ENCODE measurements at regions not wholly inside any gene's neighbourhood (a gene's known extent, or its start where the extent isn't known, plus 50 kb on each side); places are given as distances from the start of the nearest gene placed in this dataset.

- DNase-seq (no peak), ATAC-seq (no peak)
Measured at GRCh38 chr16:49078571-49078970, 203.1 kb downstream of the CBLN1 start.

- ATAC-seq (no peak), DNase-seq (no peak)
Measured at GRCh38 chr16:49078104-49078503, 203.5 kb downstream of the CBLN1 start.

GRCh38 chr16:49075709-49076108 lies 205.9 kb downstream of the CBLN1 start:
- no peak for DNase-seq
- ATAC-seq = no peak

- ATAC-seq (no peak), DNase-seq (no peak)
Measured at GRCh38 chr16:49068224-49068623, 213.4 kb downstream of the CBLN1 start.

GRCh38 chr16:49067776-49068175 lies 213.9 kb downstream of the CBLN1 start:
- ATAC-seq (no peak), DNase-seq (no peak)

- no peak for ATAC-seq
- no peak for DNase-seq
Measured at GRCh38 chr16:49061137-49061714, 220.4 kb downstream of the CBLN1 start.

GRCh38 chr16:49060728-49061127 lies 220.9 kb downstream of the CBLN1 start:
- ATAC-seq (no peak), DNase-seq (no peak)

GRCh38 chr16:49058382-49058781 lies 223.3 kb downstream of the CBLN1 start:
- DNase-seq (no peak), ATAC-seq (no peak)

GRCh38 chr16:49057936-49058335 lies 223.7 kb downstream of the CBLN1 start:
- ATAC-seq = no peak
- DNase-seq = no peak

GRCh38 chr16:49057391-49057790 lies 224.2 kb downstream of the CBLN1 start:
- no peak for DNase-seq
- ATAC-seq = no peak

- DNase-seq (no peak), ATAC-seq (no peak)
Measured at GRCh38 chr16:49056546-49056945, 225.1 kb downstream of the CBLN1 start.

GRCh38 chr16:49055824-49056545 lies 225.7 kb downstream of the CBLN1 start:
- no peak for DNase-seq
- no peak for ATAC-seq

GRCh38 chr16:49055291-49055690 lies 226.3 kb downstream of the CBLN1 start:
- ATAC-seq = no peak

GRCh38 chr16:49054606-49055005 lies 227.0 kb downstream of the CBLN1 start:
- ATAC-seq = no peak
- DNase-seq = no peak

More at GRCh38 chr16:49055291-49055690, 226.3 kb downstream of the CBLN1 start:
- DNase-seq = no peak

- ATAC-seq (no peak), DNase-seq (no peak)
Measured at GRCh38 chr16:49052846-49053245, 228.8 kb downstream of the CBLN1 start.

GRCh38 chr16:49051576-49051975 lies 230.1 kb downstream of the CBLN1 start:
- DNase-seq (no peak), ATAC-seq (no peak)

- ATAC-seq (no peak), DNase-seq (no peak)
Measured at GRCh38 chr16:49050607-49051006, 231.0 kb downstream of the CBLN1 start.

GRCh38 chr16:49049644-49050043 lies 232.0 kb downstream of the CBLN1 start:
- ATAC-seq (no peak), DNase-seq (no peak)

GRCh38 chr16:49049191-49049590 lies 232.4 kb downstream of the CBLN1 start:
- no peak for ATAC-seq
- DNase-seq = no peak

- no peak for DNase-seq
Measured at GRCh38 chr16:49048557-49048956, 233.1 kb downstream of the CBLN1 start.

GRCh38 chr16:49036126-49036525 lies 245.5 kb downstream of the CBLN1 start:
- ATAC-seq = no peak
- no peak for DNase-seq

More at GRCh38 chr16:49048557-49048956, 233.1 kb downstream of the CBLN1 start:
- ATAC-seq = no peak

GRCh38 chr16:49027420-49027819 lies 254.2 kb downstream of the CBLN1 start:
- DNase-seq = no peak
- ATAC-seq = no peak

- no peak for ATAC-seq
- no peak for DNase-seq
Measured at GRCh38 chr16:49026566-49027181, 255.0 kb downstream of the CBLN1 start.

- ATAC-seq (no peak), DNase-seq (no peak)
Measured at GRCh38 chr16:49024896-49025295, 256.7 kb downstream of the CBLN1 start.

All from stimulated activated naive CD8-positive, alpha-beta T cell treated with anti-CD3 and anti-CD28 coated beads, Interleukin-15, Interleukin-2, amounts not matched to agents 100 U/mL and 50 U/mL, for 24 hours (primary cell).